Nephron (organoid): ENCODE measurements at regions not wholly inside any gene's neighbourhood (a gene's known extent, or its start where the extent isn't known, plus 50 kb on each side); places are given as distances from the start of the nearest gene placed in this dataset.

Experiments
- H3K27ac Mint-ChIP-seq, 3 experiments: 2 replicates each; pipeline ENCODE4 v1.8.0; 2020; ENCODE audit warnings: mixed read lengths in 3 of 3, mild to moderate bottlenecking in 2 of 3, moderate library complexity in 1 of 3
- H3K27me3 Mint-ChIP-seq: 2 replicates; pipeline ENCODE4 v1.8.0; 2021; ENCODE audit warnings: low read depth, mild to moderate bottlenecking, moderate library complexity, mixed read lengths
- H3K36me3 Mint-ChIP-seq: 2 replicates; pipeline ENCODE4 v1.8.0; 2020; ENCODE audit warnings: low read depth, mixed read lengths
- H3K4me1 Mint-ChIP-seq: 2 replicates; pipeline ENCODE4 v1.8.0; 2020; ENCODE audit warnings: mixed read lengths
- H3K4me3 Mint-ChIP-seq, 3 experiments: 2 replicates each; pipeline ENCODE4 v1.8.0; 2020; ENCODE audit warnings: mild to moderate bottlenecking in 3 of 3, mixed read lengths in 3 of 3, moderate library complexity in 2 of 3
- H3K9me3 Mint-ChIP-seq: 2 replicates; pipeline ENCODE4 v1.8.0; 2020; ENCODE audit warnings: mixed read lengths
- TF ChIP-seq, protein P1 (sequence below), 3 experiments: fragments of 200-600 bp; sonication (generic); IDR thresholded peaks; one replicate each; pipeline ENCODE4 v1.5.0; 2021; ENCODE audit warnings: antibody characterized with exemption in 3 of 3; ENCODE audit not compliant: unreplicated experiment in 3 of 3

- Mint-ChIP-seq H3K4me3 (no peak overlapping the region), H3K27ac (no peak overlapping the region), H3K4me1 (no peaks in the 10 kb centered on the region), H3K9me3 (peaks cover 12% of the 10 kb centered on the region), H3K27me3 (peaks cover 13% of the 10 kb centered on the region), H3K36me3 (peaks cover 4% of the 10 kb centered on the region)
- TF ChIP-seq, protein P1, sequence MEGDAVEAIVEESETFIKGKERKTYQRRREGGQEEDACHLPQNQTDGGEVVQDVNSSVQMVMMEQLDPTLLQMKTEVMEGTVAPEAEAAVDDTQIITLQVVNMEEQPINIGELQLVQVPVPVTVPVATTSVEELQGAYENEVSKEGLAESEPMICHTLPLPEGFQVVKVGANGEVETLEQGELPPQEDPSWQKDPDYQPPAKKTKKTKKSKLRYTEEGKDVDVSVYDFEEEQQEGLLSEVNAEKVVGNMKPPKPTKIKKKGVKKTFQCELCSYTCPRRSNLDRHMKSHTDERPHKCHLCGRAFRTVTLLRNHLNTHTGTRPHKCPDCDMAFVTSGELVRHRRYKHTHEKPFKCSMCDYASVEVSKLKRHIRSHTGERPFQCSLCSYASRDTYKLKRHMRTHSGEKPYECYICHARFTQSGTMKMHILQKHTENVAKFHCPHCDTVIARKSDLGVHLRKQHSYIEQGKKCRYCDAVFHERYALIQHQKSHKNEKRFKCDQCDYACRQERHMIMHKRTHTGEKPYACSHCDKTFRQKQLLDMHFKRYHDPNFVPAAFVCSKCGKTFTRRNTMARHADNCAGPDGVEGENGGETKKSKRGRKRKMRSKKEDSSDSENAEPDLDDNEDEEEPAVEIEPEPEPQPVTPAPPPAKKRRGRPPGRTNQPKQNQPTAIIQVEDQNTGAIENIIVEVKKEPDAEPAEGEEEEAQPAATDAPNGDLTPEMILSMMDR (IDR thresholded peaks at IDR 0.05; ENCODE audit: unreplicated experiment in 3 of 3): no peak
Measured at GRCh38 chr17:15051933-15052332, 213.2 kb downstream of the PMP22 start.

DNA sequence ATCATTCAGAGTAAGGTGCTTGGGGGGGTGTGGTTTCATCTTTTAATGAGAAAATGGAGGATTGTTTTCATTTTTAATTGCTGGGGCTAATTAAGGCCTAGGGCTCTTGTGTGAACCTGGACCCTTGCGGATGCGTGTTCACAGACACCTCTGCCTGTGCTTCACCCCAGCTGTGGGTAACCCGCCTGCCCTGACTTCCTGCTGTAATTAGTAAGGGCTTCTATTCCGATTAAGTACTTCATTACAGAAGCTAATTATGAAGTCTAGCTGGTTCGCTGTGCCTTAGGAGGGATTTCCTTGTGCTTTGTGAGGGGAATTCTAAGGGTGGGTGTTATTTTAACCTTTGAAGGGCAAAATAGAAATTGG lies 215.3 kb downstream of the PMP22 start:
- Mint-ChIP-seq H3K4me1 (no peaks in the 10 kb centered on the region), H3K27ac (no peak overlapping the region), H3K9me3 (peaks cover 3% of the 10 kb centered on the region), H3K36me3 (peaks cover 1% of the 10 kb centered on the region), H3K4me3 (no peak overlapping the region), H3K27me3 (peaks cover 13% of the 10 kb centered on the region)
- TF ChIP-seq, protein P1 (IDR thresholded peaks at IDR 0.05; ENCODE audit: unreplicated experiment in 3 of 3): no peak

GRCh38 chr17:15048933-15049794 lies 216.0 kb downstream of the PMP22 start:
- H3K4me1 Mint-ChIP-seq: no peaks in the 10 kb centered on the region
- TF ChIP-seq, protein P1 (IDR thresholded peaks at IDR 0.05; ENCODE audit: unreplicated experiment in 3 of 3): no peak
- no peaks in the 10 kb centered on the region for H3K36me3 Mint-ChIP-seq
- H3K9me3 Mint-ChIP-seq: peaks cover 5% of the 10 kb centered on the region
- H3K27ac Mint-ChIP-seq: no peak overlapping the region
- H3K27me3 Mint-ChIP-seq: peaks cover 13% of the 10 kb centered on the region
- H3K4me3 Mint-ChIP-seq: no peak overlapping the region

- TF ChIP-seq, protein P1 (IDR thresholded peaks at IDR 0.05; ENCODE audit: unreplicated experiment in 3 of 3): no peak
- Mint-ChIP-seq H3K4me1 (no peaks in the 10 kb centered on the region), H3K9me3 (peaks cover 3% of the 10 kb centered on the region), H3K27me3 (peaks cover 13% of the 10 kb centered on the region), H3K36me3 (no peaks in the 10 kb centered on the region), H3K27ac (no peak overlapping the region), H3K4me3 (no peak overlapping the region)
Measured at GRCh38 chr17:15048381-15048780, 216.7 kb downstream of the PMP22 start.

- TF ChIP-seq, protein P1 (IDR thresholded peaks at IDR 0.05; ENCODE audit: unreplicated experiment in 3 of 3): no peak
- H3K4me3 Mint-ChIP-seq: no peak overlapping the region
- H3K4me1 Mint-ChIP-seq: no peaks in the 10 kb centered on the region
- H3K27ac Mint-ChIP-seq: no peak overlapping the region
- H3K36me3 Mint-ChIP-seq: no peaks in the 10 kb centered on the region
- H3K9me3 Mint-ChIP-seq: peaks cover 3% of the 10 kb centered on the region
- H3K27me3 Mint-ChIP-seq: peaks cover 6% of the 10 kb centered on the region
Measured at GRCh38 chr17:15042311-15042710, 222.8 kb downstream of the PMP22 start.

DNA sequence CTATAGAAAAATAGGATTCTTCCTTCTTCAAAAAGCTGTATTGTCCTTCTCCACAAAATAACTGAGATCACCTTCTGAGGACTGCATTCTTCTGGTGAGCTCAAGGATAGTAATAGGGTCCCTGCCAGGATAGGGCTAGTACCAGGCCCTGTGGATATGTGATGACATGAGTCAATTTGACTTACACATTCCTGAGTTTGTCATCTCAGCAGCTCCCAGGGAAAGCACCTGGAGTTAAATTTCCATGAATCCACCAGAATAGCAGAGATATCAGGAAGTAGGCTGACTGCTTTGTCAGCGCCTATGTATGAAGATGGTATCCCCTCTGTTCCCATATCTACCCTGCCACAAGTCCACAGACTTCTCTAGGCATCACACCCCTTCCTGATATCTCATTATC lies 225.8 kb downstream of the PMP22 start:
- TF ChIP-seq, protein P1 (IDR thresholded peaks at IDR 0.05; ENCODE audit: unreplicated experiment in 3 of 3): no peak
- Mint-ChIP-seq H3K36me3 (no peaks in the 10 kb centered on the region), H3K9me3 (peaks cover 6% of the 10 kb centered on the region), H3K4me3 (no peak overlapping the region), H3K27ac (no peak overlapping the region), H3K27me3 (peaks cover 8% of the 10 kb centered on the region), H3K4me1 (no peaks in the 10 kb centered on the region)
